ENCODE measurements at regions not wholly inside any gene's neighbourhood (a gene's known extent, or its start where the extent isn't known, plus 50 kb on each side); places are given as distances from the start of the nearest gene placed in this dataset.

DNA sequence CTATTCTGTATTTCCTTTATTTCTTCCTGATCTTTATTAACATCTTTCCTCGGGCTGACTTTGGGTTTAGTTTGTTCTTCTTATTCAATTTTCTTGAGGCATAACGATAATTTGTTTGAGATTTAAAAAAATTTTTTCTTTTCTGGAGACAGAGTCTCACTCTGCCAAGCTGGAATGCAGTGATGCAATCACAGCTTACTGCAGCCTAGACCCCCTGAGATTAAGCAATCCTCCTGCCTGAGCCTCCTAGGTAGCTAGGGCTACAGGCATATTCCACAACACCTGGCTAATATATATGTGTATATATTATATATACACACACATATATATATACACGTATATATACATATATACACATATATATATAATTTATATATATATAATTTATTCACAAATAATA is 540.2 kb downstream of the NXPH1 start:
- TF ChIP-seq EZH2phosphoT487 (IDR thresholded peaks at IDR 0.05; ENCODE audit: low read depth), result no peak
- TF ChIP-seq, protein P1, sequence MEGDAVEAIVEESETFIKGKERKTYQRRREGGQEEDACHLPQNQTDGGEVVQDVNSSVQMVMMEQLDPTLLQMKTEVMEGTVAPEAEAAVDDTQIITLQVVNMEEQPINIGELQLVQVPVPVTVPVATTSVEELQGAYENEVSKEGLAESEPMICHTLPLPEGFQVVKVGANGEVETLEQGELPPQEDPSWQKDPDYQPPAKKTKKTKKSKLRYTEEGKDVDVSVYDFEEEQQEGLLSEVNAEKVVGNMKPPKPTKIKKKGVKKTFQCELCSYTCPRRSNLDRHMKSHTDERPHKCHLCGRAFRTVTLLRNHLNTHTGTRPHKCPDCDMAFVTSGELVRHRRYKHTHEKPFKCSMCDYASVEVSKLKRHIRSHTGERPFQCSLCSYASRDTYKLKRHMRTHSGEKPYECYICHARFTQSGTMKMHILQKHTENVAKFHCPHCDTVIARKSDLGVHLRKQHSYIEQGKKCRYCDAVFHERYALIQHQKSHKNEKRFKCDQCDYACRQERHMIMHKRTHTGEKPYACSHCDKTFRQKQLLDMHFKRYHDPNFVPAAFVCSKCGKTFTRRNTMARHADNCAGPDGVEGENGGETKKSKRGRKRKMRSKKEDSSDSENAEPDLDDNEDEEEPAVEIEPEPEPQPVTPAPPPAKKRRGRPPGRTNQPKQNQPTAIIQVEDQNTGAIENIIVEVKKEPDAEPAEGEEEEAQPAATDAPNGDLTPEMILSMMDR (IDR thresholded peaks at IDR 0.05; ENCODE audit: low read depth, low read length), result no peak
- no peak overlapping the region for H2AFZ ChIP-seq (ENCODE audit: low read depth, low read length)
- no peaks in the 10 kb centered on the region for H3K4me1 ChIP-seq (ENCODE audit: low read length)
- no peak overlapping the region for H3K4me2 ChIP-seq (ENCODE audit: low read length)
- no peaks in the 10 kb centered on the region for H3K36me3 ChIP-seq (replicated peaks; ENCODE audit: low read depth, low read length)
- H3K27me3 ChIP-seq (ENCODE audit: low read depth, low read length), result no peaks in the 10 kb centered on the region
- H3K79me2 ChIP-seq (ENCODE audit: low read length), result no peaks in the 10 kb centered on the region
- no peak overlapping the region for H3K27ac ChIP-seq (ENCODE audit: low read length)
- no peak overlapping the region for H3K9ac ChIP-seq (ENCODE audit: low read length)
- H3K4me3 ChIP-seq (ENCODE audit: low read length), result no peak overlapping the region
- no peaks in the 10 kb centered on the region for H3K9me3 ChIP-seq (ENCODE audit: insufficient read depth, low read length)
- H4K20me1 ChIP-seq (ENCODE audit: insufficient read depth, low read length), result no peaks in the 10 kb centered on the region

GRCh38 chr7:8975681-8976080 is 542.3 kb downstream of the NXPH1 start:
- Histone ChIP-seq H3K9me3 (ENCODE audit: insufficient read depth, low read length) (no peaks in the 10 kb centered on the region), H3K4me3 (ENCODE audit: low read length) (no peak overlapping the region), H4K20me1 (ENCODE audit: insufficient read depth, low read length) (no peaks in the 10 kb centered on the region), H3K36me3 (replicated peaks; ENCODE audit: low read depth, low read length) (no peaks in the 10 kb centered on the region), H3K9ac (ENCODE audit: low read length) (no peak overlapping the region), H3K4me2 (ENCODE audit: low read length) (no peak overlapping the region), H2AFZ (ENCODE audit: low read depth, low read length) (no peak overlapping the region), H3K79me2 (ENCODE audit: low read length) (no peaks in the 10 kb centered on the region), H3K27me3 (ENCODE audit: low read depth, low read length) (no peaks in the 10 kb centered on the region), H3K27ac (ENCODE audit: low read length) (no peak overlapping the region), H3K4me1 (ENCODE audit: low read length) (no peaks in the 10 kb centered on the region)
- no peak for TF ChIP-seq EZH2phosphoT487 (IDR thresholded peaks at IDR 0.05; ENCODE audit: low read depth)

- no peak overlapping the region for H2AFZ ChIP-seq (ENCODE audit: low read depth, low read length)
- H3K27ac ChIP-seq (ENCODE audit: low read length), result no peak overlapping the region
- H3K9me3 ChIP-seq (ENCODE audit: insufficient read depth, low read length), result no peaks in the 10 kb centered on the region
- H3K9ac ChIP-seq (ENCODE audit: low read length), result no peak overlapping the region
- no peaks in the 10 kb centered on the region for H3K27me3 ChIP-seq (ENCODE audit: low read depth, low read length)
- TF ChIP-seq, protein P1 (IDR thresholded peaks at IDR 0.05; ENCODE audit: low read depth, low read length), result no peak
- TF ChIP-seq EZH2phosphoT487 (IDR thresholded peaks at IDR 0.05; ENCODE audit: low read depth), result no peak
- H3K4me2 ChIP-seq (ENCODE audit: low read length), result no peak overlapping the region
- H4K20me1 ChIP-seq (ENCODE audit: insufficient read depth, low read length), result no peaks in the 10 kb centered on the region
- H3K79me2 ChIP-seq (ENCODE audit: low read length), result no peaks in the 10 kb centered on the region
- H3K36me3 ChIP-seq (replicated peaks; ENCODE audit: low read depth, low read length), result no peaks in the 10 kb centered on the region
- no peak overlapping the region for H3K4me3 ChIP-seq (ENCODE audit: low read length)
- no peaks in the 10 kb centered on the region for H3K4me1 ChIP-seq (ENCODE audit: low read length)
These were observed 549.1 kb downstream of the NXPH1 start for GRCh38 chr7:8982338-8982992.

GRCh38 chr7:8985255-8985654 is 551.8 kb downstream of the NXPH1 start:
- H4K20me1 ChIP-seq (ENCODE audit: insufficient read depth, low read length), result no peaks in the 10 kb centered on the region
- H2AFZ ChIP-seq (ENCODE audit: low read depth, low read length), result no peak overlapping the region
- no peaks in the 10 kb centered on the region for H3K9me3 ChIP-seq (ENCODE audit: insufficient read depth, low read length)
- no peaks in the 10 kb centered on the region for H3K4me1 ChIP-seq (ENCODE audit: low read length)
- H3K36me3 ChIP-seq (replicated peaks; ENCODE audit: low read depth, low read length), result no peaks in the 10 kb centered on the region
- H3K4me2 ChIP-seq (ENCODE audit: low read length), result no peak overlapping the region
- H3K27me3 ChIP-seq (ENCODE audit: low read depth, low read length), result no peaks in the 10 kb centered on the region
- TF ChIP-seq, protein P1 (IDR thresholded peaks at IDR 0.05; ENCODE audit: low read depth, low read length), result no peak
- TF ChIP-seq EZH2phosphoT487 (IDR thresholded peaks at IDR 0.05; ENCODE audit: low read depth), result no peak
- H3K9ac ChIP-seq (ENCODE audit: low read length), result no peak overlapping the region
- H3K27ac ChIP-seq (ENCODE audit: low read length), result no peak overlapping the region
- H3K79me2 ChIP-seq (ENCODE audit: low read length), result no peaks in the 10 kb centered on the region
- no peak overlapping the region for H3K4me3 ChIP-seq (ENCODE audit: low read length)

Data from OCI-LY3 (cell line).